ENCODE measurements at regions not wholly inside any gene's neighbourhood (a gene's known extent, or its start where the extent isn't known, plus 50 kb on each side); places are given as distances from the start of the nearest gene placed in this dataset.

- TF ChIP-seq, protein P1, sequence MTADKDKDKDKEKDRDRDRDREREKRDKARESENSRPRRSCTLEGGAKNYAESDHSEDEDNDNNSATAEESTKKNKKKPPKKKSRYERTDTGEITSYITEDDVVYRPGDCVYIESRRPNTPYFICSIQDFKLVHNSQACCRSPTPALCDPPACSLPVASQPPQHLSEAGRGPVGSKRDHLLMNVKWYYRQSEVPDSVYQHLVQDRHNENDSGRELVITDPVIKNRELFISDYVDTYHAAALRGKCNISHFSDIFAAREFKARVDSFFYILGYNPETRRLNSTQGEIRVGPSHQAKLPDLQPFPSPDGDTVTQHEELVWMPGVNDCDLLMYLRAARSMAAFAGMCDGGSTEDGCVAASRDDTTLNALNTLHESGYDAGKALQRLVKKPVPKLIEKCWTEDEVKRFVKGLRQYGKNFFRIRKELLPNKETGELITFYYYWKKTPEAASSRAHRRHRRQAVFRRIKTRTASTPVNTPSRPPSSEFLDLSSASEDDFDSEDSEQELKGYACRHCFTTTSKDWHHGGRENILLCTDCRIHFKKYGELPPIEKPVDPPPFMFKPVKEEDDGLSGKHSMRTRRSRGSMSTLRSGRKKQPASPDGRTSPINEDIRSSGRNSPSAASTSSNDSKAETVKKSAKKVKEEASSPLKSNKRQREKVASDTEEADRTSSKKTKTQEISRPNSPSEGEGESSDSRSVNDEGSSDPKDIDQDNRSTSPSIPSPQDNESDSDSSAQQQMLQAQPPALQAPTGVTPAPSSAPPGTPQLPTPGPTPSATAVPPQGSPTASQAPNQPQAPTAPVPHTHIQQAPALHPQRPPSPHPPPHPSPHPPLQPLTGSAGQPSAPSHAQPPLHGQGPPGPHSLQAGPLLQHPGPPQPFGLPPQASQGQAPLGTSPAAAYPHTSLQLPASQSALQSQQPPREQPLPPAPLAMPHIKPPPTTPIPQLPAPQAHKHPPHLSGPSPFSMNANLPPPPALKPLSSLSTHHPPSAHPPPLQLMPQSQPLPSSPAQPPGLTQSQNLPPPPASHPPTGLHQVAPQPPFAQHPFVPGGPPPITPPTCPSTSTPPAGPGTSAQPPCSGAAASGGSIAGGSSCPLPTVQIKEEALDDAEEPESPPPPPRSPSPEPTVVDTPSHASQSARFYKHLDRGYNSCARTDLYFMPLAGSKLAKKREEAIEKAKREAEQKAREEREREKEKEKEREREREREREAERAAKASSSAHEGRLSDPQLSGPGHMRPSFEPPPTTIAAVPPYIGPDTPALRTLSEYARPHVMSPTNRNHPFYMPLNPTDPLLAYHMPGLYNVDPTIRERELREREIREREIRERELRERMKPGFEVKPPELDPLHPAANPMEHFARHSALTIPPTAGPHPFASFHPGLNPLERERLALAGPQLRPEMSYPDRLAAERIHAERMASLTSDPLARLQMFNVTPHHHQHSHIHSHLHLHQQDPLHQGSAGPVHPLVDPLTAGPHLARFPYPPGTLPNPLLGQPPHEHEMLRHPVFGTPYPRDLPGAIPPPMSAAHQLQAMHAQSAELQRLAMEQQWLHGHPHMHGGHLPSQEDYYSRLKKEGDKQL (CRISPR knock-in tag; IDR thresholded peaks at IDR 0.05; ENCODE audit: borderline replicate concordance): no peak
- peak; percentile 70 for TF ChIP-seq ARID1B (IDR thresholded peaks at IDR 0.05)
- no peak for TF ChIP-seq ZNF77 (CRISPR knock-in tag; IDR thresholded peaks at IDR 0.05)
- TF ChIP-seq RBBP5 (IDR thresholded peaks at IDR 0.05; ENCODE audit: borderline replicate concordance, insufficient read depth, low read length, poor library complexity, severe bottlenecking): no peak
- TF ChIP-seq, protein P2, sequence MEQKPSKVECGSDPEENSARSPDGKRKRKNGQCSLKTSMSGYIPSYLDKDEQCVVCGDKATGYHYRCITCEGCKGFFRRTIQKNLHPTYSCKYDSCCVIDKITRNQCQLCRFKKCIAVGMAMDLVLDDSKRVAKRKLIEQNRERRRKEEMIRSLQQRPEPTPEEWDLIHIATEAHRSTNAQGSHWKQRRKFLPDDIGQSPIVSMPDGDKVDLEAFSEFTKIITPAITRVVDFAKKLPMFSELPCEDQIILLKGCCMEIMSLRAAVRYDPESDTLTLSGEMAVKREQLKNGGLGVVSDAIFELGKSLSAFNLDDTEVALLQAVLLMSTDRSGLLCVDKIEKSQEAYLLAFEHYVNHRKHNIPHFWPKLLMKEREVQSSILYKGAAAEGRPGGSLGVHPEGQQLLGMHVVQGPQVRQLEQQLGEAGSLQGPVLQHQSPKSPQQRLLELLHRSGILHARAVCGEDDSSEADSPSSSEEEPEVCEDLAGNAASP (IDR thresholded peaks at IDR 0.05): no peak
- no peak for TF ChIP-seq ZNF644 (tag; IDR thresholded peaks at IDR 0.05; ENCODE audit: low read depth)
- TF ChIP-seq EWSR1 (IDR thresholded peaks at IDR 0.05; ENCODE audit: borderline replicate concordance, low read depth, partially characterized antibody): no peak
- no peak for TF ChIP-seq ZBED1 (IDR thresholded peaks at IDR 0.05)
- TF ChIP-seq THRB (CRISPR knock-in tag; conservative IDR thresholded peaks at IDR 0.05): no peak
- no peak for TF ChIP-seq ZNF398 (CRISPR knock-in tag; IDR thresholded peaks at IDR 0.05)
- no peak for TF ChIP-seq GABPA (tag; conservative IDR thresholded peaks at IDR 0.05; ENCODE audit: low read depth)
- peak; percentile 67 for TF ChIP-seq ATF3 (IDR thresholded peaks at IDR 0.05)
- TF ChIP-seq ATF3 (CRISPR knock-in tag; conservative IDR thresholded peaks at IDR 0.05): no peak
Observed at GRCh38 chr15:77546050-77546501, 86.6 kb downstream of the LINGO1 start (continued).

Measured in K562 (cell line).